ENCODE measurements at regions not wholly inside any gene's neighbourhood (a gene's known extent, or its start where the extent isn't known, plus 50 kb on each side); places are given as distances from the start of the nearest gene placed in this dataset.

GRCh38 chr2:109683452-109683851 is 69.3 kb downstream of the SOWAHC start:
- no peak for TF ChIP-seq CTCF (IDR thresholded peaks at IDR 0.05; ENCODE audit: low read depth, low read length)
- no peak overlapping the region for H3K4me3 ChIP-seq (ENCODE audit: low read depth, low read length)
- DNase-seq (ENCODE audit: low read depth, low spot score) = no peak
- in situ Hi-C loops (cut with HindIII; ENCODE audit: low sequenced_read_pairs) = no loop called here

- H3K4me3 ChIP-seq (ENCODE audit: low read depth, low read length) = no peak overlapping the region
- no peak for TF ChIP-seq CTCF (IDR thresholded peaks at IDR 0.05; ENCODE audit: low read depth, low read length)
- DNase-seq (ENCODE audit: low read depth, low spot score) = no peak
- in situ Hi-C loops (cut with HindIII; ENCODE audit: low sequenced_read_pairs) = no loop called here
Measured at GRCh38 chr2:109685453-109685852, 71.3 kb downstream of the SOWAHC start.

- no peak for TF ChIP-seq CTCF (IDR thresholded peaks at IDR 0.05; ENCODE audit: low read depth, low read length)
- in situ Hi-C loops (cut with HindIII; ENCODE audit: low sequenced_read_pairs) = no loop called here
- no peak overlapping the region for H3K4me3 ChIP-seq (ENCODE audit: low read depth, low read length)
- DNase-seq (ENCODE audit: low read depth, low spot score) = no peak
Measured at GRCh38 chr2:109686921-109687320, 72.8 kb downstream of the SOWAHC start.

- TF ChIP-seq CTCF (IDR thresholded peaks at IDR 0.05; ENCODE audit: low read depth, low read length) = no peak
- in situ Hi-C loops (cut with HindIII; ENCODE audit: low sequenced_read_pairs) = no loop called here
- no peak for DNase-seq (ENCODE audit: low read depth, low spot score)
Measured at GRCh38 chr2:109689182-109689930, 75.2 kb downstream of the SOWAHC start.

GRCh38 chr2:109689973-109690372 is 75.8 kb downstream of the SOWAHC start:
- no peak for TF ChIP-seq CTCF (IDR thresholded peaks at IDR 0.05; ENCODE audit: low read depth, low read length)
- no peak overlapping the region for H3K4me3 ChIP-seq (ENCODE audit: low read depth, low read length)
- in situ Hi-C loops (cut with HindIII; ENCODE audit: low sequenced_read_pairs) = no loop called here
- no peak for DNase-seq (ENCODE audit: low read depth, low spot score)

More at GRCh38 chr2:109689182-109689930, 75.2 kb downstream of the SOWAHC start:
- H3K4me3 ChIP-seq (ENCODE audit: low read depth, low read length) = no peak overlapping the region

- in situ Hi-C loops (cut with HindIII; ENCODE audit: low sequenced_read_pairs) = no loop called here
- no peak for TF ChIP-seq CTCF (IDR thresholded peaks at IDR 0.05; ENCODE audit: low read depth, low read length)
- H3K4me3 ChIP-seq (ENCODE audit: low read depth, low read length) = no peak overlapping the region
- DNase-seq (ENCODE audit: low read depth, low spot score) = no peak
Measured at GRCh38 chr2:109690457-109690821, 76.3 kb downstream of the SOWAHC start.
